Endothelial cell of umbilical vein (primary cell): ENCODE measurements at regions not wholly inside any gene's neighbourhood (a gene's known extent, or its start where the extent isn't known, plus 50 kb on each side); places are given as distances from the start of the nearest gene placed in this dataset.

ENCODE experiments used
- CTCF ChIP-seq, 2 donors: IDR thresholded peaks; 1 replicate in 1 of 2; 2 replicates in 1 of 2; pipeline ENCODE4 v1.5.1; 2011; ENCODE audit warnings: low read length in 2 of 2, mild to moderate bottlenecking in 2 of 2, moderate library complexity in 2 of 2, control low read depth in 1 of 2, inconsistent platforms in 1 of 2, low read depth in 1 of 2; ENCODE audit not compliant: insufficient read depth in 1 of 2; ENCODE audit errors: extremely low read depth in 1 of 2
- EZH2 ChIP-seq: IDR thresholded peaks from 2 replicates; pipeline ENCODE4 v1.6.1; 2012; ENCODE audit warnings: borderline replicate concordance, low read depth, mild to moderate bottlenecking, moderate library complexity, low read length, inconsistent platforms; ENCODE audit not compliant: severe bottlenecking
- MAX ChIP-seq: IDR thresholded peaks from 2 replicates; pipeline ENCODE4 v1.6.1; 2011; ENCODE audit not compliant: insufficient read depth, insufficient read length
- MYC ChIP-seq: IDR thresholded peaks from one replicate; pipeline ENCODE4 v1.6.1; 2011; ENCODE audit warnings: mild to moderate bottlenecking, low read depth, low read length
- POLR2AphosphoS5 ChIP-seq: IDR thresholded peaks from 2 replicates; pipeline ENCODE4 v1.6.1; 2012; ENCODE audit warnings: low read depth, mild to moderate bottlenecking, control low read depth, low read length, moderate library complexity; ENCODE audit not compliant: insufficient read depth

GRCh38 chr9:90540734-90541133, 101.9 kb downstream of the DIRAS2 start:
- TF ChIP-seq POLR2AphosphoS5, result no peak
- no peak for TF ChIP-seq CTCF (IDR thresholded peaks at IDR 0.05; ENCODE audit: extremely low read depth in 1 of 2, insufficient read depth in 1 of 2, low read depth in 1 of 2, low read length in 2 of 2)
- TF ChIP-seq MAX, result no peak
- no peak for TF ChIP-seq EZH2
- TF ChIP-seq MYC, result no peak
